ENCODE measurements at regions not wholly inside any gene's neighbourhood (a gene's known extent, or its start where the extent isn't known, plus 50 kb on each side); places are given as distances from the start of the nearest gene placed in this dataset.

DNA sequence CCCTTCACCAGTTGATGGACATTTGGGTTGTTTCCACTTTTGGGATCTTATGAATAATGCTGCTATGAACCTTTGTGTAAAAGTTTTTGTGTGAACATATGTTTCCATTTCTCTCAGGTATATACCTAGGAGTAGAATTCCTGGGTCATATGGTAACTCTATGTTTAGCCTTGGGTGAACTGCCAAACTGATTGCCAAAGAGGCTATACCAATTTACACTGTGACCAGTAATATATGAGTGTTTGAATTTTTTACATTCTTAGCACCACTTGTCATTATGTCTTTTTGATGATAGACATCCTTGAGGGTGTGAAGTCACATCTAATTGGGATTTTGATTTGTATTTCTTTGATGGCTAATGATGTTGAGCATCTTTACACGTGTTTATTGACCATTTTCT lies 290.1 kb downstream of the DUSP10 start:
- no peak for TF ChIP-seq CREB1 (IDR thresholded peaks at IDR 0.05; ENCODE audit: low read depth)
- no peak for TF ChIP-seq EZH2 (IDR thresholded peaks at IDR 0.05; ENCODE audit: borderline replicate concordance, control insufficient read depth, low read depth, low read length)
- TF ChIP-seq, protein P1, sequence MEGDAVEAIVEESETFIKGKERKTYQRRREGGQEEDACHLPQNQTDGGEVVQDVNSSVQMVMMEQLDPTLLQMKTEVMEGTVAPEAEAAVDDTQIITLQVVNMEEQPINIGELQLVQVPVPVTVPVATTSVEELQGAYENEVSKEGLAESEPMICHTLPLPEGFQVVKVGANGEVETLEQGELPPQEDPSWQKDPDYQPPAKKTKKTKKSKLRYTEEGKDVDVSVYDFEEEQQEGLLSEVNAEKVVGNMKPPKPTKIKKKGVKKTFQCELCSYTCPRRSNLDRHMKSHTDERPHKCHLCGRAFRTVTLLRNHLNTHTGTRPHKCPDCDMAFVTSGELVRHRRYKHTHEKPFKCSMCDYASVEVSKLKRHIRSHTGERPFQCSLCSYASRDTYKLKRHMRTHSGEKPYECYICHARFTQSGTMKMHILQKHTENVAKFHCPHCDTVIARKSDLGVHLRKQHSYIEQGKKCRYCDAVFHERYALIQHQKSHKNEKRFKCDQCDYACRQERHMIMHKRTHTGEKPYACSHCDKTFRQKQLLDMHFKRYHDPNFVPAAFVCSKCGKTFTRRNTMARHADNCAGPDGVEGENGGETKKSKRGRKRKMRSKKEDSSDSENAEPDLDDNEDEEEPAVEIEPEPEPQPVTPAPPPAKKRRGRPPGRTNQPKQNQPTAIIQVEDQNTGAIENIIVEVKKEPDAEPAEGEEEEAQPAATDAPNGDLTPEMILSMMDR (IDR thresholded peaks at IDR 0.05 in 2 of 3, conservative IDR thresholded peaks at IDR 0.05 in 1 of 3; ENCODE audit: control insufficient read depth in 2 of 3, extremely low read depth in 1 of 3, insufficient read depth in 1 of 3, low read depth in 3 of 3, low read length in 3 of 3), result no peak
- no peak for TF ChIP-seq ZNF274 (IDR thresholded peaks at IDR 0.05; ENCODE audit: insufficient read depth, insufficient read length)
- TF ChIP-seq NFIC (IDR thresholded peaks at IDR 0.05; ENCODE audit: low read depth, low read length), result no peak
- TF ChIP-seq, protein P2, sequence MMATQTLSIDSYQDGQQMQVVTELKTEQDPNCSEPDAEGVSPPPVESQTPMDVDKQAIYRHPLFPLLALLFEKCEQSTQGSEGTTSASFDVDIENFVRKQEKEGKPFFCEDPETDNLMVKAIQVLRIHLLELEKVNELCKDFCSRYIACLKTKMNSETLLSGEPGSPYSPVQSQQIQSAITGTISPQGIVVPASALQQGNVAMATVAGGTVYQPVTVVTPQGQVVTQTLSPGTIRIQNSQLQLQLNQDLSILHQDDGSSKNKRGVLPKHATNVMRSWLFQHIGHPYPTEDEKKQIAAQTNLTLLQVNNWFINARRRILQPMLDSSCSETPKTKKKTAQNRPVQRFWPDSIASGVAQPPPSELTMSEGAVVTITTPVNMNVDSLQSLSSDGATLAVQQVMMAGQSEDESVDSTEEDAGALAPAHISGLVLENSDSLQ (IDR thresholded peaks at IDR 0.05), result no peak
- TF ChIP-seq TCF3 (IDR thresholded peaks at IDR 0.05; ENCODE audit: borderline replicate concordance, insufficient read depth, low read depth, low read length), result no peak
- TF ChIP-seq NR2C1 (IDR thresholded peaks at IDR 0.05), result no peak
- TF ChIP-seq POLR2A (IDR thresholded peaks at IDR 0.05; ENCODE audit: low read depth, low read length), result no peak
- TF ChIP-seq, protein P3, sequence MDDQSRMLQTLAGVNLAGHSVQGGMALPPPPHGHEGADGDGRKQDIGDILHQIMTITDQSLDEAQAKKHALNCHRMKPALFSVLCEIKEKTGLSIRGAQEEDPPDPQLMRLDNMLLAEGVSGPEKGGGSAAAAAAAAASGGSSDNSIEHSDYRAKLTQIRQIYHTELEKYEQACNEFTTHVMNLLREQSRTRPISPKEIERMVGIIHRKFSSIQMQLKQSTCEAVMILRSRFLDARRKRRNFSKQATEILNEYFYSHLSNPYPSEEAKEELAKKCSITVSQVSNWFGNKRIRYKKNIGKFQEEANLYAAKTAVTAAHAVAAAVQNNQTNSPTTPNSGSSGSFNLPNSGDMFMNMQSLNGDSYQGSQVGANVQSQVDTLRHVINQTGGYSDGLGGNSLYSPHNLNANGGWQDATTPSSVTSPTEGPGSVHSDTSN (IDR thresholded peaks at IDR 0.05; ENCODE audit: insufficient replicate concordance, low read depth, low read length), result no peak
- TF ChIP-seq, protein P4, sequence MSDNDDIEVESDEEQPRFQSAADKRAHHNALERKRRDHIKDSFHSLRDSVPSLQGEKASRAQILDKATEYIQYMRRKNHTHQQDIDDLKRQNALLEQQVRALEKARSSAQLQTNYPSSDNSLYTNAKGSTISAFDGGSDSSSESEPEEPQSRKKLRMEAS (IDR thresholded peaks at IDR 0.05; ENCODE audit: low read depth, low read length), result no peak
